HG03280 (cell line): ENCODE measurements at regions not wholly inside any gene's neighbourhood (a gene's known extent, or its start where the extent isn't known, plus 50 kb on each side); places are given as distances from the start of the nearest gene placed in this dataset.
A peak's percentile ranks its signal among the peaks of the same experiment; 100 is the strongest.
"Not testable (repeated sequence)": the region's sequence is repeated elsewhere in the genome, so short reads cannot be mapped to it uniquely, and the experiment has no call there.

ENCODE experiments used
- ATAC-seq: cut with Tn5 transposase; IDR thresholded peaks from one replicate; pipeline ENCODE4 v1.9.1; 2021; ENCODE audit warnings: mild to moderate bottlenecking, moderate library complexity; ENCODE audit not compliant: unreplicated experiment

GRCh38 chr4:73348185-73348584 is 55.9 kb upstream of the ALB start:
- no peak for ATAC-seq

- no peak for ATAC-seq
These were observed 56.6 kb upstream of the ALB start for GRCh38 chr4:73347497-73347896.

DNA sequence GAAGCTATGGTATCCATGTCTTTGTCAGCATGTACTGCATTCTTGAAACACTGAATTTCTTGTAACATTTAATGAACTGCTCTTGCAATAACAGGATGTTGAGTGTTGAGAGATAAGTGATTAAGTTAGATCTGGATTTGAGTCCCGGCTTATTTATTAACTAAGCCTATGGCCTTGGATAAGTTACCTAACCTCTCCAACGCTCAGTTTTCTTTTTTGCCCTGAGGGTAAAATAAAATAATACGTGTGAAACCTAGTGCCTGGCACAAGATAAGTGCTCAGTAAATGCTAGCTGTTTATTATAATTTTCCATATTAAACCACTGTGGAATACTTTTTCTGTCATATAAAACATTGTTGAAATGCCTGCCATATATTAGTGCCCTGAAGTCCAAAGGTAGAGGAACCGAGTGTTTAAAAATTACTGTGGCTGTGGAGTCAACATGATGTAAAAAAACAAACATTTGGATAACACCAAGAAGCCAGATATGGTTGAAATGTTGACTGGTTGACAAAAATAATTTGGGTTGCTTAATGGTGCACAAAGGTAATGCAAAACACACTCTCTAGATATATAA is 58.6 kb upstream of the ALB start:
- no peak for ATAC-seq

DNA sequence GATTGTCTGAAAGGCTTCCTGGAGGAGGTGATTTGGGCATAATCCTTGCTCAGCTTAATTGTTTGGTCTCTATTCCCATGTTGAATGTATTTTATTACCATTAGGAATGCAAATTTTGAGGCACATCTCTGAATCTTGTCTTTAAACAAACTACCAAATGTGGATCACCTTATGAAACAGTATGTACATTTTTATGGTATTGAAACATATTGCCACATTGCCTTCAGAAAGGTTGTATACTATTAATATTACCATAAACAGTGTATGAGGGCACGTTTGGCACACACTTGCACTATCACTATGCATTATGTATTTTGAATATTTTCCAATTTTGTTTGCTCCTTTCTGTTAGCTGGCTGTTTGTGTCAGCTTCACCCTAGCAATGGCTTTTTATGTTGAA is 60.0 kb upstream of the ALB start:
- no peak for ATAC-seq

DNA sequence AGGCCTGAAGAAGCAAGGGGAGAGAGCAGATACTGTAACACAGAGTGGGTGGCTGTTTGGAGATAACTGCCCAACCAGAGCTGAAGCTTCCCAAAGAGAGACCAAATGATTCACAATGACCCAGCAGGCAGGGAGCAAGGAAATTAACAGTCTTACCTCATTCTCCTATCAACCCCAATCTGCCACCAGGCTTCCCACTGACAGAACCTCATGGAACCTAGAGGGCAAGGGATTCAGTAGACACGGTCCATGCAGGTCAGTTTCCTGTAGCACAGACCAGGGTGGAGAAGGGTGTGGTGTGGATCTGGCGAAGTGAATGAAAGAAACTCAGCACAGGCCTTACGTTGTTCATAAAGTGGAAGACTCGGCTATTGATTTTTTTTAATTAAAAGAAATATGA is 60.7 kb upstream of the ALB start:
- ATAC-seq, result no peak

GRCh38 chr4:73341454-73341853 is 62.6 kb upstream of the ALB start:
- ATAC-seq, result peak; percentile 62

GRCh38 chr4:73340917-73341316 is 63.2 kb upstream of the ALB start:
- no peak for ATAC-seq

GRCh38 chr4:73335679-73336078 is 68.4 kb upstream of the ALB start:
- ATAC-seq, result no peak

DNA sequence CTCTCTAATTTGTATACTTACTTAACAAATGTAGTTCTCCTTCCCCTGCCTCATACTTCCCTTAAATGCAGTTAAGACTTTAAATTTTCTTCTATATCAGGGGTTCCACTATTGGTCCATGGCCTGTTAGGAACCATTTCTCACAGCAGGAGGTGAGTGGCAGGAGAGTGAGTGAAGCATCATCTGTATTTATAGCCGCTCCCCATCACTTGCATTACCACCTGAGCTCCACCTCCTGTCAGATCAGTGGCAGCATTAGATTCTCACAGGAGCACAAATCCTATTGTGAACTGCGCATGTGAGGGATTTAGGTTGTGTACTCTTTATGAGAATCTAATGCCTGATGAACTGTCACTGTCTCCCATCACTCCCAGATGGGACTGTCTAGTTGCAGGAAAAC is 72.1 kb upstream of the ALB start:
- ATAC-seq, result not testable (repeated sequence)

DNA sequence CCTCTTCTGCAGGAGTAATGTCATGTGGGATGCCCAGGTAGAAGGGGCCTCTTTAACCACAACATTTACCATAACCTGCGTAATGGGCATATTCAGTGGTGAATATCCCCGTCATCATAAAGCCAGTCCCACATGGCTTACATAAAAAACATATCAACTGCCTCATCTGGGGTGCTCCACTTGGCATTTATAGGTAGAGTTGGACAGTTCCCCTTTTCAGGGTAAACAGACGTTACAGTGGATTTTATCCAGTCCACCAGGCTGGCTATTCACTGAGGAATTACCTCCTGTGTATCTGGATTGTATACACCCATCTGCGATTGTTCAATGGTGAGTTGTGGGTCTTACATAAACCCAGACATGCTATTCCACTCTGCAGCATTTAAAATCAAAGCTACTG is 70.7 kb upstream of the ANKRD17 start:
- no peak for ATAC-seq

DNA sequence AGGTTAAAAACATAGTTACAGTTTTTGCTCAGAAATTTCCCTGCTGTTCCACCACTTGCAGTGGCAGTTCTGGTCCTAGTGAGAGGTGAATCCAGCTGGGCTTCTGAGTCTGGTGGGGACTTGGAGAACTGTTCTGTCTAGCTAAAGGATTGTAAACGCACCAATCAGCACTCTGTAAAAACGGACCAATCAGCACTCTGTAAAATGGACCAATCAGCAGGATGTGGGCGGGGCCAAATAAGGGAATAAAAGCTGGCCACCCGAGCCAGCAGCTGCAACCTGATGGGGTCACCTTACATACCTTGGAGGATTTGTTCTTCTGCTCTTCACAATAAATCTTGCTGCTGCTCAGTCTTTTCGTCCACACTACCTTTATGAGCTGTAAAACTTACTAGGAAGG is 67.2 kb upstream of the ANKRD17 start:
- ATAC-seq, result not testable (repeated sequence)

GRCh38 chr4:73317092-73317491 is 58.5 kb upstream of the ANKRD17 start:
- ATAC-seq, result no peak

DNA sequence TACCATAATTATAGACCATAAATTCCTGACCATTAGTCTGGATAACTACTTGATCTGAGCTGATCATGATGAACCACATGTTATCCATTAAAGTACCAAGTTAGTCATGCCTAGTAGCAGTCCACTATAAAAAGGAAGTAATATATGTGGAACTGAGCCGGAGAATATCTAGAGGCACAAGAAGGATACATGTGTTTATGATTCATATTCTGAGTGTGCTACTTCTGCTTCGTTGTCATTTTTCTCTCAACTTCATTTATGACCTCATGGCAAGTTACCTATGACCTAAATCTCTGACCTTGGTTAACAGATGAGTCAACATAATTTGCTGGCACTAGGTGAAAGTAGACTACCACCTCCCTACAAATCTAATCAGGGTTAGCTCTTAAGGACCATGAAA is 56.5 kb upstream of the ANKRD17 start:
- ATAC-seq, result no peak

DNA sequence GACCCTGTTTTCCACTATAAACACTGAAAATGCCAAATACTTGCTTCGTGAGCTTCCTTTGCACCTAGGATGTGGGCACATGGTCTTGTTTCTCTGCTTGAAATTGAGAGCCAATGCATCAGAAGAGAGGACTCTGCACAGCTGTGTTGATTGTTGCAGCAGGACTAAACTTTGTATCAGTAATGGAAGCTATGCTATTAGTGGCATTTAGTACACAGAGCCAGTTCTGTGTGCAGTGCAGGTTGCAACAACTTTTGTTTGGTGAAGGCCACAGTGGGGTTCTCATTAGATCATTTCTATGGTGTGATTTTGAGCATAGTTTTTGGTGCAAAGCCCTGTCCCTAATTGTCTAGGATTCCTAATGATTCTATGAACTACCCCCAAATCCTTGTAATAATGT is 54.4 kb upstream of the ANKRD17 start:
- ATAC-seq, result no peak

DNA sequence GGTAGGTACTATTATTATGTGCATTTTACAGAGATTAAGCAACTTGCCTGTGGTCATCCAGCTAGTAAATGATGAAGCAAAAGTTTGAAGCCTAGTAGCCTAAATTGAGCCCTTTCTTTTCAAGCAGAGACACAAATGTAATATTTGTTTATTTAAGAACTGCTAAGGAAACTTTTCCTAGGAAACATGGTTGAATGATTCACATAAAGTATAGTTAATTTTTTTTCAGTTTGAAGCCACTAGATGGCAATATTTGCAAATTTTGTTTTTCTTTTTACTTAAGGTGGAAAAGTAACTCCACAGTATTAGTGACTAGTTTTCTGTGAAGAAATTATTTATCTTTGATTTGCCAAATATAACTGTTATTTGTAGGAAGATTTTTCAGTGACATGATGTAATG is 52.8 kb upstream of the ANKRD17 start:
- ATAC-seq, result no peak

GRCh38 chr4:73309211-73309610 is 50.6 kb upstream of the ANKRD17 start:
- no peak for ATAC-seq
